WTC11 (cell line): ENCODE measurements at regions not wholly inside any gene's neighbourhood (a gene's known extent, or its start where the extent isn't known, plus 50 kb on each side); places are given as distances from the start of the nearest gene placed in this dataset.
"Not testable (repeated sequence)": the region's sequence is repeated elsewhere in the genome, so short reads cannot be mapped to it uniquely, and the experiment has no call there.

Experiments
- ATAC-seq: fragments of 200-7000 bp; cut with Tn5 transposase; 2 replicates; pipeline ENCODE4 v1.10.0; 2021; ENCODE audit warnings: mild to moderate bottlenecking, moderate library complexity
- CTCF ChIA-PET: fragments of 300-600 bp; sonication (Branson Sonifier 250); formaldehyde crosslinking; loops from one replicate; lab custom pipeline; 2021; ENCODE audit warnings: antibody characterized with exemption; lab: Charles Lee
- POLR2A ChIA-PET: fragments of 350-600 bp; sonication (Branson Sonifier 250); formaldehyde crosslinking; loops from one replicate; lab custom pipeline; 2021; ENCODE audit warnings: antibody characterized with exemption; lab: Charles Lee
- DNase-seq: peaks from one replicate; pipeline ENCODE4 v3.0.0; 2021; ENCODE audit warnings: low spot score
- H3K27ac Mint-ChIP-seq: 2 replicates; pipeline ENCODE4 v1.8.0; 2021; ENCODE audit warnings: mixed read lengths
- H3K27me3 Mint-ChIP-seq: 2 replicates; pipeline ENCODE4 v1.8.0; 2021; ENCODE audit warnings: low read depth, mild to moderate bottlenecking, moderate library complexity, mixed read lengths
- H3K36me3 Mint-ChIP-seq: 2 replicates; pipeline ENCODE4 v1.8.0; 2021; ENCODE audit warnings: mixed read lengths
- H3K4me1 Mint-ChIP-seq: 2 replicates; pipeline ENCODE4 v1.8.0; 2022; ENCODE audit warnings: mixed read lengths
- H3K4me3 Mint-ChIP-seq: 2 replicates; pipeline ENCODE4 v1.8.0; 2021; ENCODE audit warnings: mild to moderate bottlenecking, moderate library complexity, mixed read lengths
- H3K9me3 Mint-ChIP-seq: 2 replicates; pipeline ENCODE4 v1.8.0; 2021; ENCODE audit warnings: mixed read lengths
- ATF1 ChIP-seq: sonication (generic); formaldehyde crosslinking; IDR thresholded peaks from 2 replicates; pipeline ENCODE4 v1.8.1; 2023; ENCODE audit warnings: mild to moderate bottlenecking, moderate library complexity, missing genetic modification reagents
- CBFB ChIP-seq: sonication (generic); formaldehyde crosslinking; IDR thresholded peaks from 2 replicates; pipeline ENCODE4 v1.8.1; 2022; ENCODE audit warnings: mild to moderate bottlenecking, low read depth, missing genetic modification reagents
- EMX1 ChIP-seq: fragments of 250-450 bp; sonication (Bioruptor Pico); IDR thresholded peaks from 2 replicates; pipeline ENCODE4 v1.8.0; 2021; ENCODE audit warnings: mild to moderate bottlenecking
- GRHL2 ChIP-seq: fragments of 250-450 bp; sonication (Bioruptor Pico); IDR thresholded peaks from 2 replicates; pipeline ENCODE4 v1.8.0; 2022; ENCODE audit warnings: mild to moderate bottlenecking, moderate library complexity; ENCODE audit not compliant: insufficient replicate concordance, severe bottlenecking
- JAZF1 ChIP-seq: fragments of 250-450 bp; sonication (Bioruptor Pico); IDR thresholded peaks from 2 replicates; pipeline ENCODE4 v1.9.0; 2021; ENCODE audit warnings: moderate library complexity, mild to moderate bottlenecking, inconsistent platforms
- NFE2L1 ChIP-seq: sonication (generic); formaldehyde crosslinking; IDR thresholded peaks from 2 replicates; pipeline ENCODE4 v1.8.1; 2023; ENCODE audit warnings: missing genetic modification reagents
- OVOL2 ChIP-seq: fragments of 250-450 bp; sonication (Bioruptor Pico); IDR thresholded peaks from 2 replicates; pipeline ENCODE4 v1.9.0; 2021; ENCODE audit warnings: mild to moderate bottlenecking, borderline replicate concordance
- PRRX2 ChIP-seq: fragments of 250-450 bp; sonication (Bioruptor Pico); IDR thresholded peaks from 2 replicates; pipeline ENCODE4 v1.8.0; 2021; ENCODE audit warnings: mild to moderate bottlenecking
- SMAD4 ChIP-seq: sonication (generic); formaldehyde crosslinking; IDR thresholded peaks from 2 replicates; pipeline ENCODE4 v1.8.0; 2022; ENCODE audit warnings: mild to moderate bottlenecking, missing genetic modification reagents
- SOX15 ChIP-seq: fragments of 250-450 bp; sonication (Bioruptor Pico); IDR thresholded peaks from 2 replicates; pipeline ENCODE4 v1.9.0; 2021; ENCODE audit warnings: mild to moderate bottlenecking
- TEAD1 ChIP-seq: sonication (generic); formaldehyde crosslinking; IDR thresholded peaks from 2 replicates; pipeline ENCODE4 v1.8.0; 2022; ENCODE audit warnings: mild to moderate bottlenecking, missing genetic modification reagents
- ZNF121 ChIP-seq: sonication (generic); formaldehyde crosslinking; IDR thresholded peaks from 2 replicates; pipeline ENCODE4 v1.8.0; 2023; ENCODE audit warnings: missing genetic modification reagents
- ZNF232 ChIP-seq: sonication (generic); formaldehyde crosslinking; IDR thresholded peaks from 2 replicates; pipeline ENCODE4 v1.8.0; 2022; ENCODE audit warnings: mild to moderate bottlenecking, missing genetic modification reagents
- ZNF396 ChIP-seq: fragments of 250-450 bp; sonication (Bioruptor Pico); IDR thresholded peaks from 2 replicates; pipeline ENCODE4 v1.8.0; 2021; ENCODE audit warnings: mild to moderate bottlenecking, moderate library complexity, borderline replicate concordance
- TF ChIP-seq, protein P1 (sequence below): fragments of 250-450 bp; sonication (Bioruptor Pico); IDR thresholded peaks from 2 replicates; pipeline ENCODE4 v1.9.0; 2021; ENCODE audit warnings: moderate library complexity, mild to moderate bottlenecking, inconsistent platforms, borderline replicate concordance
- TF ChIP-seq, protein P2 (sequence below): sonication (generic); formaldehyde crosslinking; IDR thresholded peaks from 2 replicates; pipeline ENCODE4 v1.8.1; 2023; ENCODE audit warnings: mild to moderate bottlenecking, missing genetic modification reagents, borderline replicate concordance
- TF ChIP-seq, protein P3 (sequence below): fragments of 250-450 bp; sonication (Bioruptor Pico); IDR thresholded peaks from 2 replicates; pipeline ENCODE4 v1.9.0; 2021; ENCODE audit warnings: mild to moderate bottlenecking
- TF ChIP-seq, protein P4 (sequence below): sonication (generic); formaldehyde crosslinking; IDR thresholded peaks from 2 replicates; pipeline ENCODE4 v1.8.0; 2022; ENCODE audit warnings: mild to moderate bottlenecking, missing genetic modification reagents
- TF ChIP-seq, protein P5 (sequence below): sonication (generic); formaldehyde crosslinking; IDR thresholded peaks from 2 replicates; pipeline ENCODE4 v1.8.0; 2023; ENCODE audit warnings: missing genetic modification reagents, mild to moderate bottlenecking, borderline replicate concordance

DNA sequence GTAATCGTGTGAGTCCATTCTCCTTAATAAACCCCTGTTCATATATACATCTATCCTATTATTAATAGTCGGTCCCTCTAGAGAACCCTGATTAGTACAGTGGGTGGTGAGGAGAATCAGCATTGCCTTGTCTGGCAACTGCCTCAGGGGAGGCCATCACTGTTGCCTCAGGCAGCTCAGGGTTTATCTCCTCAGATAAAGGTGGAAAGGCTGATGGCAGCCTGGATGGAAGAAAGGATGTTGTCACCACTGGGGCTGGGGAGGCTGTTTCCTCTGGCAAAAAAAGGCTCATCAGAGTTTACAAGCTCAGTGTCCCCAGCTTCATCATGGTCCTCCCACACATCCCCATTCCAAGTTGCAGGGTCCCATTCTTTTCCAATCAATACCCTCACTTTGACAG, 137.1 kb downstream of the TMX1 start:
- ATAC-seq, DNase-seq, POLR2A ChIA-PET, H3K4me3 Mint-ChIP-seq, CTCF ChIA-PET, H3K36me3 Mint-ChIP-seq, H3K27ac Mint-ChIP-seq, H3K9me3 Mint-ChIP-seq, H3K4me1 Mint-ChIP-seq, H3K27me3 Mint-ChIP-seq: not testable (repeated sequence)

DNA sequence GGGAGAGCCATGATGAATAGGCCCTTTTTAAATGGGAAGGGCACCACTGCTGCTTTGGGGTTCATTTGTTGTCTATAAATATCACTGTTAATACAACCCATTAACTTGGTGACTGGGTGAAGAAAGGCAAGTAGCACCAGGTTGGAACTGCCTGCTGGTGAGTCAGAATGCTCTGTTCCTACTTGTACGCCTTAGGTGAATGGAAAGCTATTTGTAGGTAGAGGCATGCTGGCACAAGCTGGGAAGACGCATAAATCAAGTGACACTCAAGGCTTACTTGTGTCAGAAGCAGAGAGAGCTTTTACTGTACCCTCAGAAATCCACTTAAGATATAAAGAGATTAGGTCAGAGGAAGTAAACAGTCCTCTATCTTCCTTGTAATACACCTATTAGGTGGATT, 142.5 kb downstream of the TMX1 start:
- H3K9me3 Mint-ChIP-seq = no peaks in the 10 kb centered on the region
- H3K27me3 Mint-ChIP-seq = no peaks in the 10 kb centered on the region
- H3K27ac Mint-ChIP-seq = no peak overlapping the region
- H3K4me3 Mint-ChIP-seq = no peak overlapping the region
- DNase-seq (no peak), ATAC-seq (no peak)
- H3K4me1 Mint-ChIP-seq = no peaks in the 10 kb centered on the region
- no peaks in the 10 kb centered on the region for H3K36me3 Mint-ChIP-seq
- TF ChIP-seq GRHL2 (CRISPR knock-in tag) = no peak
- TF ChIP-seq, protein P1, sequence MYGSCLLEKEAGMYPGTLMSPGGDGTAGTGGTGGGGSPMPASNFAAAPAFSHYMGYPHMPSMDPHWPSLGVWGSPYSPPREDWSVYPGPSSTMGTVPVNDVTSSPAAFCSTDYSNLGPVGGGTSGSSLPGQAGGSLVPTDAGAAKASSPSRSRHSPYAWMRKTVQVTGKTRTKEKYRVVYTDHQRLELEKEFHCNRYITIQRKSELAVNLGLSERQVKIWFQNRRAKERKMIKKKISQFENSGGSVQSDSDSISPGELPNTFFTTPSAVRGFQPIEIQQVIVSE (CRISPR knock-in tag) = no peak
- TF ChIP-seq CBFB (CRISPR knock-in tag) = no peak
- TF ChIP-seq PRRX2 (CRISPR knock-in tag) = no peak
- TF ChIP-seq, protein P2, sequence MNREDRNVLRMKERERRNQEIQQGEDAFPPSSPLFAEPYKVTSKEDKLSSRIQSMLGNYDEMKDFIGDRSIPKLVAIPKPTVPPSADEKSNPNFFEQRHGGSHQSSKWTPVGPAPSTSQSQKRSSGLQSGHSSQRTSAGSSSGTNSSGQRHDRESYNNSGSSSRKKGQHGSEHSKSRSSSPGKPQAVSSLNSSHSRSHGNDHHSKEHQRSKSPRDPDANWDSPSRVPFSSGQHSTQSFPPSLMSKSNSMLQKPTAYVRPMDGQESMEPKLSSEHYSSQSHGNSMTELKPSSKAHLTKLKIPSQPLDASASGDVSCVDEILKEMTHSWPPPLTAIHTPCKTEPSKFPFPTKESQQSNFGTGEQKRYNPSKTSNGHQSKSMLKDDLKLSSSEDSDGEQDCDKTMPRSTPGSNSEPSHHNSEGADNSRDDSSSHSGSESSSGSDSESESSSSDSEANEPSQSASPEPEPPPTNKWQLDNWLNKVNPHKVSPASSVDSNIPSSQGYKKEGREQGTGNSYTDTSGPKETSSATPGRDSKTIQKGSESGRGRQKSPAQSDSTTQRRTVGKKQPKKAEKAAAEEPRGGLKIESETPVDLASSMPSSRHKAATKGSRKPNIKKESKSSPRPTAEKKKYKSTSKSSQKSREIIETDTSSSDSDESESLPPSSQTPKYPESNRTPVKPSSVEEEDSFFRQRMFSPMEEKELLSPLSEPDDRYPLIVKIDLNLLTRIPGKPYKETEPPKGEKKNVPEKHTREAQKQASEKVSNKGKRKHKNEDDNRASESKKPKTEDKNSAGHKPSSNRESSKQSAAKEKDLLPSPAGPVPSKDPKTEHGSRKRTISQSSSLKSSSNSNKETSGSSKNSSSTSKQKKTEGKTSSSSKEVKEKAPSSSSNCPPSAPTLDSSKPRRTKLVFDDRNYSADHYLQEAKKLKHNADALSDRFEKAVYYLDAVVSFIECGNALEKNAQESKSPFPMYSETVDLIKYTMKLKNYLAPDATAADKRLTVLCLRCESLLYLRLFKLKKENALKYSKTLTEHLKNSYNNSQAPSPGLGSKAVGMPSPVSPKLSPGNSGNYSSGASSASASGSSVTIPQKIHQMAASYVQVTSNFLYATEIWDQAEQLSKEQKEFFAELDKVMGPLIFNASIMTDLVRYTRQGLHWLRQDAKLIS (CRISPR knock-in tag) = no peak
- no peak for TF ChIP-seq SOX15 (CRISPR knock-in tag)
- no peak for TF ChIP-seq ZNF232 (CRISPR knock-in tag)
- TF ChIP-seq NFE2L1 = no peak
- TF ChIP-seq JAZF1 = no peak
- TF ChIP-seq OVOL2 (CRISPR knock-in tag) = no peak
- no peak for TF ChIP-seq EMX1 (CRISPR knock-in tag)
- no peak for TF ChIP-seq SMAD4 (CRISPR knock-in tag)
- TF ChIP-seq TEAD1 = no peak
- ChIA-PET CTCF (no interaction called here), POLR2A (no interaction called here)

DNA sequence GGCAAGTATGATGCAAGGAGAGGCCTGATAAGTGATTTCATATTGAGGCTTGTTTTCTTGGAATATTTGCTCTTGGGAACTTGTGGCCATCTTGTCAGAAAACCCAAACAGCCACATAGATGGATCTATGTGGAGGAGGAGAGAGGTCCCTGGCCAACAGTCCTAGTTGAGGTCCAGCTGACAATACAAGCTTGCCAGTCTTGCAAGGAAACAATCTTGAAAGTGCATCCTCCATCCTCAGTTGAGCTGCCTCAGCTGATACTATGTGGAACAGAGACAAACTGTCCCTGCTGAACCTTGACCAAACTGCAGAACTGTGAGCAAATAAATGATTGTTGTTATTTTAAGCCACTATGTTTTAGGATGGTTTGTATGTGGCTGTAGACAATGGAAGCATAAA, 146.4 kb downstream of the TMX1 start:
- POLR2A ChIA-PET = no interaction called here
- Mint-ChIP-seq H3K27ac (no peak overlapping the region), H3K4me3 (no peak overlapping the region), H3K9me3 (no peaks in the 10 kb centered on the region), H3K27me3 (no peaks in the 10 kb centered on the region), H3K4me1 (no peaks in the 10 kb centered on the region), H3K36me3 (no peaks in the 10 kb centered on the region)
- DNase-seq (no peak), ATAC-seq (no peak)
- CTCF ChIA-PET = no interaction called here
- no peak for TF ChIP-seq ZNF121 (CRISPR knock-in tag)
- TF ChIP-seq, protein P3, sequence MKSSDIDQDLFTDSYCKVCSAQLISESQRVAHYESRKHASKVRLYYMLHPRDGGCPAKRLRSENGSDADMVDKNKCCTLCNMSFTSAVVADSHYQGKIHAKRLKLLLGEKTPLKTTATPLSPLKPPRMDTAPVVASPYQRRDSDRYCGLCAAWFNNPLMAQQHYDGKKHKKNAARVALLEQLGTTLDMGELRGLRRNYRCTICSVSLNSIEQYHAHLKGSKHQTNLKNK (CRISPR knock-in tag) = no peak
- TF ChIP-seq ZNF396 = no peak

DNA sequence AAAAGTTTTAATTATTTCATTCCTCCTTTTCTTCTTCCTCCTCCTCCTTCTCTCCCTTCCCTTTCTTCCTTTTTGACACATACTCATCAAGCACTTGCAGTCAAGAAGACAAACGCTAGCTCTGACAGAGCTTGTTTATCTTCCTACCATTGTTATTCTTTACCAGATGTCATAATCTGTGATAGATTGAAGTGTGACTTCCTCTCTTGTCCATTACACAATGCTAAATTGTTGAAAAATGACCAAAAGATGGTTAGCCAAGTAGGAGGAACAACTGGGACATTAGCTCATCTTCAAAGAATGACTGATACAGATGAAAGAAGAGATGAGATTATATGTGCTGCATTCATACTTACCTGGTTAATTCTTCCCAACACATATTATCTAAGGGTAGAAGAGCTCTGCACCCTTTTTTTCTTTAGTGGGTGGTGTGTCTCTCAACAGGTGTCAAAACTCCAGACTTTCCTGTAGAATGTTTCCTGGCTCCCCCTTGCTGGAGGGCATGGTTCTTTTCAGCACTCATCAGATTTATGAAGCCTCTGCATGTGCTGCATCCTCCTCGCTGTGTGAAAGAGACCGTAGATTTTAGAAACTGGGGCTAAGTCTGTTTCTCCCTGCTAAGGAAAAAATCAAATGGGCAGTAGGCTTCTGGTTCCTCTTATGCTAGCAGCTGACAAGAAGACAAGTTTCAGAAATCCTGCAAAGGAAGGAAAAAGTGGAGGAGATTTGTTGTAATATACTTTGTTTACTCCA, 147.1 kb downstream of the TMX1 start:
- POLR2A ChIA-PET = no interaction called here

More for the DNA sequence above, 147.1 kb downstream of the TMX1 start:
- TF ChIP-seq, protein P4, sequence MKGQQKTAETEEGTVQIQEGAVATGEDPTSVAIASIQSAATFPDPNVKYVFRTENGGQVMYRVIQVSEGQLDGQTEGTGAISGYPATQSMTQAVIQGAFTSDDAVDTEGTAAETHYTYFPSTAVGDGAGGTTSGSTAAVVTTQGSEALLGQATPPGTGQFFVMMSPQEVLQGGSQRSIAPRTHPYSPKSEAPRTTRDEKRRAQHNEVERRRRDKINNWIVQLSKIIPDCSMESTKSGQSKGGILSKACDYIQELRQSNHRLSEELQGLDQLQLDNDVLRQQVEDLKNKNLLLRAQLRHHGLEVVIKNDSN = no peak
- TF ChIP-seq, protein P1 (CRISPR knock-in tag) = no peak
- TF ChIP-seq, protein P5, sequence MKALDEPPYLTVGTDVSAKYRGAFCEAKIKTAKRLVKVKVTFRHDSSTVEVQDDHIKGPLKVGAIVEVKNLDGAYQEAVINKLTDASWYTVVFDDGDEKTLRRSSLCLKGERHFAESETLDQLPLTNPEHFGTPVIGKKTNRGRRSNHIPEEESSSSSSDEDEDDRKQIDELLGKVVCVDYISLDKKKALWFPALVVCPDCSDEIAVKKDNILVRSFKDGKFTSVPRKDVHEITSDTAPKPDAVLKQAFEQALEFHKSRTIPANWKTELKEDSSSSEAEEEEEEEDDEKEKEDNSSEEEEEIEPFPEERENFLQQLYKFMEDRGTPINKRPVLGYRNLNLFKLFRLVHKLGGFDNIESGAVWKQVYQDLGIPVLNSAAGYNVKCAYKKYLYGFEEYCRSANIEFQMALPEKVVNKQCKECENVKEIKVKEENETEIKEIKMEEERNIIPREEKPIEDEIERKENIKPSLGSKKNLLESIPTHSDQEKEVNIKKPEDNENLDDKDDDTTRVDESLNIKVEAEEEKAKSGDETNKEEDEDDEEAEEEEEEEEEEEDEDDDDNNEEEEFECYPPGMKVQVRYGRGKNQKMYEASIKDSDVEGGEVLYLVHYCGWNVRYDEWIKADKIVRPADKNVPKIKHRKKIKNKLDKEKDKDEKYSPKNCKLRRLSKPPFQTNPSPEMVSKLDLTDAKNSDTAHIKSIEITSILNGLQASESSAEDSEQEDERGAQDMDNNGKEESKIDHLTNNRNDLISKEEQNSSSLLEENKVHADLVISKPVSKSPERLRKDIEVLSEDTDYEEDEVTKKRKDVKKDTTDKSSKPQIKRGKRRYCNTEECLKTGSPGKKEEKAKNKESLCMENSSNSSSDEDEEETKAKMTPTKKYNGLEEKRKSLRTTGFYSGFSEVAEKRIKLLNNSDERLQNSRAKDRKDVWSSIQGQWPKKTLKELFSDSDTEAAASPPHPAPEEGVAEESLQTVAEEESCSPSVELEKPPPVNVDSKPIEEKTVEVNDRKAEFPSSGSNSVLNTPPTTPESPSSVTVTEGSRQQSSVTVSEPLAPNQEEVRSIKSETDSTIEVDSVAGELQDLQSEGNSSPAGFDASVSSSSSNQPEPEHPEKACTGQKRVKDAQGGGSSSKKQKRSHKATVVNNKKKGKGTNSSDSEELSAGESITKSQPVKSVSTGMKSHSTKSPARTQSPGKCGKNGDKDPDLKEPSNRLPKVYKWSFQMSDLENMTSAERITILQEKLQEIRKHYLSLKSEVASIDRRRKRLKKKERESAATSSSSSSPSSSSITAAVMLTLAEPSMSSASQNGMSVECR (CRISPR knock-in tag) = no peak
- TF ChIP-seq ATF1 (CRISPR knock-in tag) = no peak
- TF ChIP-seq ZNF232 (CRISPR knock-in tag) = no peak
- no peak for TF ChIP-seq OVOL2 (CRISPR knock-in tag)
- TF ChIP-seq, all 79 proteins: peak for 0
- CTCF ChIA-PET = interaction anchor here (1.0 kb wide), 1 partner anchor 364 kb away, joined by 3 read pairs; no protein-coding TSS in a partner anchor
- no peaks in the 10 kb centered on the region for H3K36me3 Mint-ChIP-seq
- no peak overlapping the region for H3K27ac Mint-ChIP-seq
- H3K4me1 Mint-ChIP-seq = no peaks in the 10 kb centered on the region
- DNase-seq (no peak), ATAC-seq (no peak)
- no peak overlapping the region for H3K4me3 Mint-ChIP-seq
- H3K27me3 Mint-ChIP-seq = no peaks in the 10 kb centered on the region
- H3K9me3 Mint-ChIP-seq = no peaks in the 10 kb centered on the region
